Activated naive CD4-positive, alpha-beta T cell treated with Interleukin-2 at 50 U/mL for 16 hours (primary cell): ENCODE measurements at regions not wholly inside any gene's neighbourhood (a gene's known extent, or its start where the extent isn't known, plus 50 kb on each side); places are given as distances from the start of the nearest gene placed in this dataset.
"Not testable (repeated sequence)": the region's sequence is repeated elsewhere in the genome, so short reads cannot be mapped to it uniquely, and the experiment has no call there.

Experiments used
- DNase-seq: peaks from one replicate; pipeline ENCODE4 v3.0.0-alpha.2; 2020

DNA sequence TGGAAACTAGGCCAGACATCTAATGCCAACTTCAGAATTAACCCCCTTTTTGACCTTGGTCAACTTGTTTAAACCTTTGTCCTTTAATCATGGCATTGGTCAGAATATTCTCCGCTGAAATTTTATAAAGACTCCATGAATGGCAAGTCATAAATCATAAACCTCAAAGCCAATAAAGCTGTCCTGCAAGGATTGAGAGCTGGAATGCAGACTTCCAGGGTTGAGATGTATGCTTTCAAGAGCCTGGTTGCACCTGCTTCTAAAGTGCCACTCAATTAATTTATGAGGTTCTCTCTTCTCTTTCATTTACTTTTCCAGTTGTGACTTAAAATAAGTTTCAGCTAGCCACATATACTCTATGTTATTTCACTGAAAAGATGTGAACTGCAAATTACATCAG, 136.2 kb upstream of the HCCS start:
- no peak for DNase-seq

DNA sequence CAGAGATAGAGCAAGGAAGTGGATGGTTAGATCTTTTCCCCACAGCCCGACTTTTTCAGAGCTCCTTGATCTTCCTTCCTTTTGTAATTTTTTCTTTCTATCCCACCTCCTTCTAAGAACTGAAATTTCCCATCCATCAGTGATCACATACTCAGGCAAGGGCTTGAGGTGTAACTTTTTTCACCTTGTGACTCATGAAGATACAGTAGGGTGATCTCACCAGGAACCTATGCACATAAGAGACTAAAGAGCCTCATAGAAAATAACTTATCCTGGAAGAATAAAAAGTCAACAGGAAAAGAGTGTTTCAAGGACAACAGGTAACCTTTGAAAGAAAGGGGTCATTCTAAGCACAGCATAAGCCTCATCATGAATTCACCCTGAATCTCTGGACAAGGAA, 131.2 kb upstream of the HCCS start:
- no peak for DNase-seq

DNA sequence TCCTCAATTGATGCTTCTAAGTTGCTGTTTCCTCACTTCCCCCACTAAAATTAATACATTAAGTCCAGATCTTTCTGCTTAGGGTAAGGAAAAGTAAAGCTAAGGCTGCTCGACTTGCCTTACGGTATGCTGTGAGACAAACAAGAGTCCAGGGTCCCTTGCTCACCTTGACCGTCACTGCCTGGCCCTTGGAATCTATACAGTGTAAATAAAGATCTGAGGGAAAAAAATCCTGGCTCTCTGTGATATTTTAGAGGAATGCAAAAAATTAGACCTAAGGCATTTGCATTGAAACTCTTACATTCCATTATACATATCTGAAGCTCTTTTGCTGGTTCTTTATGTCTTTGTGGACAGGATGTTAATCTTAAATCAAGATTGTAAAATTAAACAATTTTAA, 129.6 kb upstream of the HCCS start:
- no peak for DNase-seq

DNA sequence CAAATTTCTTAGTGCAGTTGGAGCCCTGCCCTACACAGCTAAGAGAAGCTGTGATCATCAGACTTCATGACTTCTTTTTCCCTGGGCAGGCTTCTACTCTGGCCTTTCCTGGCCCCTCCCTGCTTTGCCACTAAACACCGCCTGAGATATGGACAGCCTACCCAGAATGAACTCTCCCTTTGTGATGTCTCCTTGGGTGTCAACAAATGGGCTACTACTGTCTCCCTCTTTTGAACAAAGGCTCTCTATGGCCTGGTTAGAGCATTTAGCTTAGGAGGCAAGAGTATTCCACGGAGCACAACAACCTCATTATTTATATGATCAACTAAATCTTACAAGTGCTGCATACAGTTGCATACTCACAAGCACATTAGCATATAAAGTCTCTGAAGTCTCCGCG, 127.6 kb upstream of the HCCS start:
- DNase-seq: no peak

DNA sequence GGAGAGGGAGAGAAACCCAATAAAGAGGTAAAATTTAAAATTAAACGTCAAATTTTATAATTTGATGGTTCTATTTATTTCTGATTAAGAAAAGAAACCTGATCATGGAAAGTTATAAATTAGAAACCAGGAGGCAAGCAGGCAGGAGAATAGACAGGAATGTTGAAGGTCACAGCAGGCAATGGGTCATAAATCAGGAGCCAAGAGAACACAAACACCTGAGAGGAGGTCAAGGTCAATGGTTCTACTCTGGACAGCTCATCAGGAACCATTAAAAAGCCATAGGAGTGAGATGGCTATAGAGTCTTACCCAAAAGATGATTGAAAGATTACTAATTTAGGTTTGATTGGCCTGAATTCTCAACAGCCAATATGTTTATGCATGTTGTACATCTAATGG, 126.9 kb upstream of the HCCS start:
- DNase-seq: no peak

DNA sequence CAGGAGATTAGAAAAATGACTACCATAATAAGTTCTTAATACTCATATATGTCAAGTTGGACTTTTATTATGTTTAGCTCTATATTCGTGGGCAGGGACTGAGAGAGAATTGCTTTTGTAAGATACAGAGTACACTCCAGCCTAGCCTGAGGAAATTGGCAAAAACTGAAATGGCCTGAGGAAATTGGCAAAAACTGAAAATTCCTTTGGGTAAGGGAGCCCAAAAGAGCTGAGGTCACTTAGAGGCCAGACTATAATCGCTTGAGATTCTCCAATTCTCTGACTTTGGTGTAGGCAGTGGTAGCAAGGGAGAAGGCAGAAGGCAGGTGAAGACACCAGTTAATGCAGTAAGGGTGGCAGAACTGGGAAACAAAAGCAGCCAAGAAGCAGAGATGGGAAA, 124.5 kb upstream of the HCCS start:
- DNase-seq: no peak

DNA sequence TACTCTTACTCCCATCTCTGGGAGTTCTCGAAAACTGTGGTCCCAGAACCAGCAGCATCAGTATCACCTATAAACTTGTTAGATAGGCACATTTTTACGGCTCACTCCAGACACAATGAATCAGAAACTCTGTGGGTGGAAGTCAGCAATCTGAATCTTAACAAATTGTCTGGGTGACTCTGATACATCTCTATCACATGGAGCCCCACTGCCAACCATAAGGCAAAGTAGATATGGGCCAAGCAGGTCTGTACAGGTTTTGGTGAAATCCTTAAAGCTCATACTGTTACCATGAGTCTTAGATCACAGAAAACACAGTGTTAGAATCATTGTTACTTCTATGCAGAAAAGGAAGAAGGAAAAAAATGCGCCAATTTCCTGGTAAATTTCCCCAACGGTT, 122.5 kb upstream of the HCCS start:
- DNase-seq: no peak

DNA sequence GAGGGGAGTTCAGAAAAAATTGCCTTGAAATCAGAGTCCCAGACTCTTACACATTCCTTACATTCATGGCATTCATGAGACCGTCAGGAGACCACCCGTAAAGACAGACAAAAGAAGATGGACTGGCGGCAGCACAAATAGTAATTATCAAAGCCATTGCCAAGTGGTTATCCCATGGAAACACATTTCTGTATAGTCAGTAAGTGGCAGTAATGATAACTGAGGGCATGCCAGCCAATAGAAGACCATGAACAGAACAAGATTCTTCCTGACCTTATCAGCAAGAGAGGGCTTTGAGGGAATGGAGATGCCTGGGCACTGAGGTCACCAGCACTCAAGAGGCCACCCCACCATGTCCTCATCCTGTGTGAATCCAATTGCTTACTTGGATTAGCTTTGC, 121.7 kb upstream of the HCCS start:
- no peak for DNase-seq

DNA sequence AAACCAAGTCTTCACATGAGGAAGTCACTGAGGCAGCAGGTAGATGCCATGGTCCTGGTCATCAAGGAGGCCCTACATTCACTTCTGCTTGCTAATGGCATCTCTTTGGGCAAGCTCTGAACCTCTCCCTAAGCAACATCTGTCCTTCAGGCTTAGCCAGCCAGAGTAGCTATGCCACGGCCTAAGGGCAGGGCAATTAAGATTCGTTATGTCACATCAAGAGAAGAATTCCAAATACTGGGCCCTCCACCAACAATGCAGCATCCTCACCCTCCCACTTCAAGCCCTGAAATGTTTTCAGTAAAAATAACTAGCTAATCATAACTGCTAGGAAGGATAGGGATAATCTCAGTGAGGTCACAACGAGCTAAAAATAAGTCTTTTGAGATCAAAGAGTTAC, 120.7 kb upstream of the HCCS start:
- DNase-seq: no peak

DNA sequence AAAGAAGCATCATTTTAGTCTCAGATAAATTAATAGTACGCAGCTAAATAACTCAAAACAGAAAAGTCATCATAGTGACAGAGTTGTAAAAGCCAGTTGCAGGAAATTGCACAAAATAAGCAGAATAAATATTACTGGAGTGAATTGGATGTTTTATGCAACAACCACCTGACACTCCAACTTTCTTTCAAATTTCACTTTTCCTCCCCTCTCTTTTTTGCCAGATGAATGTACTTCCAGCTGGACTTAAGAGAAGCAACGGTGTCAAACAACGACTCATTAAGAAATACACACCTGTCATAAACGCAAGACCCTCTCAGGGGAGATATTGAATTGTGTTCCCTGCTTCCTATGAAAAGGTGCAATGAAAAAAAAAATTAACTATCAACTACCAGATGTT, 120.2 kb upstream of the HCCS start:
- DNase-seq: no peak

DNA sequence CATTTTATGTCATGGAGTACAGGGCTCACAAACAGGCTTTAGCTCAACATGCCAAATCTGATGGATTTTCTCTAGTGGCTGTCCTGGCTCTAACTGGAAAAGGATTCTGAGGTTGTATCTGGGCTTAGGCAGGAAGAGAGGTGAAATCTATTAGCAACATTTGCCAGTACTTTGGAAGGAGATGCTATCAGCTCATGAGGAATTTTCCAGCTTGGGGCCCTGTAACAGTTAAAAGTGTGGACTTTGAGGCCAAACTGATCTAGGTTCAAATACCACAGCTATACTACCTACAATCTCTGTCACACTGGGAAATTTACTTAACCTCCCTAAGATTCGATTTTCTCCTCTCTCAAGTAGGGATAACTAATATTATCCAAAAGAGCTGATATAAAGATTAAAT, 119.0 kb upstream of the HCCS start:
- no peak for DNase-seq

DNA sequence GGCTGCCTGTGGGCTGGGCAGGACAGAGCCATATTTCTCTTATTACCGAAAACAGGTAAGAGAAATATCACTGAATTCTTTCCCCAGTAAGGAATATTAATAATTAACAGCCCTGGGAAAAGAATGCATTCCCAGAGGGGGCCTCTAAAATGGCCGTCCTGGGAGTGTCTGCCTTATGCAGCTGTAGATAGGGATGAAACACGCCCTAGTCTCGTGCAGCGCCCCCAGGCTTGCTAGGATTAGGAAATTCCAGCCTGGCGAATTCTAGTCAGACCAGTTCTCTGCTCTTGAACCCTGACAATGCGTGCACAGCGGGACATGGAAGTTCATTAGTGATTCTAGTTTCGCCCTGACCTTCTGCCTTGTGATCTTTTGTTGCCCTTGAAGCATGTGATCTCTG, 104.1 kb upstream of the HCCS start:
- DNase-seq: not testable (repeated sequence)

DNA sequence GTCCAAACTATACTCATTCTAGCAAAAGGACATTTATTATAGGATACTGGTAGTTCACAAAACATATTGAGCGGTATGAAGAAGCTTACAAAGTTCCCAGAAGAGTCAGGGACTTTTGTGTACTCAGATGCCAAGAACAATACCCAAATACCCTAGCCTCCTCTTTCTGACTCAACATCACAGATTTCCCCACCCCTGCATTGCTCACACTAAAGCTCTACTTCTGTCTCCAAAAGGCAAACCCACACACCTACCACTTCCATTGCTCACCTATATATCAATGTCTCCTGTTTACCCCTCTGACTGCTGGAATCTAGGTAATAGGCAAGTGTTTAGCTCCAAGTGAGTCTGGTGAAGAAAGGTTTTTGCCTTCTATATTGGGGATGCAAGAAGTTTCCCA, 100.7 kb upstream of the HCCS start:
- no peak for DNase-seq

DNA sequence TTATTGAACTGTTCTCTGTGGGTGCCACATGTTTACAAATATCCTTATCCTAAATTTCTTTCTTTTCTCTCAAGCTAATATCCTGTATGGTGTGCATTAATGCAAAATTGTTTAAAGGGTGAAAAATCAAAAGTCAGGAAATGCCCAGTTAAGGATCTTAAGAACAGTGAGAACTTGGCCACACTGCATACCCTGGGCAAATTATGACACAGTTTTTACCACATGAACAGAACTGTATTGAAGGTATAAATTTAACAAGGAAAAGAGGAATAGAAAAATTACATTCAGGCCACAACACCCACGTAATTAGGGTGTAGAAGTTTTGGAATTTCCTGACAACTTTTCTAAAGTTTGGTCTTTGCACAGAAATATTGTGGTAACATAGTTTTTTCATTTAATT, 94.4 kb upstream of the HCCS start:
- DNase-seq: no peak

DNA sequence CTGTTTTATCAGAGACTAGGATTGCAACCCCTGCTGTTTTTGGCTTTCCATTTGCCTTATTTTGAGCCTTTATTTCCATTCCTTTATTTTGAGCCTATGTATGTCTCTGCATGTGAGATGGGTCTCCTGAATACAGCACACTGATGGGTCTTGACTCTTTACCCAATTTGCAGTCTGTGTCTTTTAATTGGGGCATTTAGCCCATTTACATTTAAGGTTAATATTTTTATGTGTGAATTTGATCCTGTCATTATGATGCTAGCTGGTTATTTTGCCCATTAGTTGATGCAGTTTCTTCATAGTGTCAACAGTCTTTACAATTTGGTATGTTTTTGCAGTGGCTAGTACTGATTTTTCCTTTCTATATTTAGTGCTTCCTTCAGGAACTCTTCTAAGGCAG, 88.5 kb upstream of the HCCS start:
- not testable (repeated sequence) for DNase-seq

DNA sequence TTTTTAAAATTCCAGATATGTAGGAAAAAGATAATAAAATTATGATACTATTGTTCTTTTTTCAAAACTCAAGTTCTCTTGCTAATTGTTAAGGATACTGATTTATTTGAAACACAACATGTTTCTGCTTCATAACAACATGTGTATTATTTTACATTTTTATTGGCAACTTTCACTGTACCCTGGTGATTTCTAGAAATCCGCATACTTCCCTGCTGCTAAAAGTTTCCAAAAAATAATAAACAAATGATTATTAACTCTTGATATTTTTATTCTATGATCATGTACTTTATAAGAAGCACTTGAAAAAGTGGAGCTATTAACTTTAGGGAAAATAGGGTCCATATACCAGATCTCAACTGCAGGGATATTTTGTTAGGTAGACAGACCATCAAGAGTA, 71.2 kb upstream of the HCCS start:
- no peak for DNase-seq

DNA sequence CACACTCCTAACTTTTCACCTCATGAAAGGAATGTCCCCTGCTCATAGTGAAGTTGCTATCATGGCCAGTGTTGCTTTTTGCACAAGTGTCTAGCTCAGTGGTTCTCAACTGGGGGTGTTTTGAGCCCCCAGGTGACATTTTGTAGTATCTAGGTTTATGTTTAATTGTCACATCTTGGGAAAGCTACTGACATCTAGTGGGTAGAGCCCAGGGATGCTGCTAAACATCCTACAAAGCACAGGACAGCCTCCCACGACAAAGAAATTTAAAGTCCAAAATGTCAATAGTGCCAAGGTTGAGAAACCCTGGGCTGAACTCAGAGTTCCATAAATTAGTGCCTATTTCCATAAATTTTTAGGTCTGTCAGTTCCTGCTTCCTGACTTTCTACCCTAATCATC, 70.7 kb upstream of the HCCS start:
- no peak for DNase-seq

DNA sequence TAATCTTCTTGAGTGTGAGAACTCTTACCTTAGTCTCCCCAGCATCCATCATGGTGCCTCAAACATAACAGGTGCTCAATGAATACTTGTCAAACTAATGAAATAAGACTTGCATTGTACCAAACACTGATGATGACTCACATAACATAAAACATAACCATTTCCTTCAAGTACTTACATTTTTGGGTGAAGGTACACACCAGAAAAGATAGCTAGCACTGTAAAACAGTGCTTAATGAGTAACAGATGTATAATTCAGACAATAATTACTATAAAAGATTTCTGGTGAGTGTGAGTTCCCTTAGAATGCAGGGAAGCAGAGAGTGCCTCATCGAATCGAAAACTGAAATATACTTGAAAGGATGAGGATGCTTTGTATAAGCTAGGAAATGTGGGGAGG, 70.1 kb upstream of the HCCS start:
- no peak for DNase-seq

DNA sequence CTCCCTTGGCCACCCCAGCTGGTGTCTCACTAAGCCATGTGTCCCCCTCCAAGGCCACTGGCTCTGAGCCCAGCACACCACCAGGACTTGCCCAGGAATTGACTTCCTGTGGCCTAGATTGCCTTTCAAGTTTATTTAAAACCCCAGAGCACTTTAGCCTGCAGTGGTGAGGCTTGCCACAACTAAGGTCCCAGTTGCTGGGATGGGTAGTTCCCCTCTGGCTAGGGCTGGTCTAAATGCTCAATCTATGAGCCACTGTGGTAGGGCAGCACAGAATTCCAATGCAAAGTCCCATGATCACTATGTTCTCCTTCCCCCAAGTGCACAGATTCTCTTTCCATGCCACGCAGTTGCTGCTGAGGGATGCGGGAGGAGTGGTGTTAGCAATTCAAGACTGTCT, 61.1 kb upstream of the HCCS start:
- no peak for DNase-seq

DNA sequence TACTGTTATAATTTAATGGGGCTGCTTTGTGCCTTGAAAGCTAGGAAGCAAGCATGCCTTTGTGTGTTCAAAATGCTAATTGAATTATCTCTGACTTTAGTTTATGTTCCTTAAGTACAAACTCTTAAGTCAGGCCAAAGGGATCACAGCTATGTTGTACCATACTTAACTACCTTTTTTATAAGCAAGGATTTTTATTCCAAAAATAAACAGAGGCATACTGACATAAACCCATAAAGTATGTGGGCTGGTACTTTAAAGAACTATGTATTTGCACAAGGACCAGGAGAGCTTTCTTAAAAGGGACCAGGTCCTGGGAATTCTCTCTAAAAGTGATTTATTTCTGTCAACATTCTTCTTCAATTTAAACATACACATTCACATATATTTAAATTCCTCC, 57.8 kb upstream of the HCCS start:
- no peak for DNase-seq

DNA sequence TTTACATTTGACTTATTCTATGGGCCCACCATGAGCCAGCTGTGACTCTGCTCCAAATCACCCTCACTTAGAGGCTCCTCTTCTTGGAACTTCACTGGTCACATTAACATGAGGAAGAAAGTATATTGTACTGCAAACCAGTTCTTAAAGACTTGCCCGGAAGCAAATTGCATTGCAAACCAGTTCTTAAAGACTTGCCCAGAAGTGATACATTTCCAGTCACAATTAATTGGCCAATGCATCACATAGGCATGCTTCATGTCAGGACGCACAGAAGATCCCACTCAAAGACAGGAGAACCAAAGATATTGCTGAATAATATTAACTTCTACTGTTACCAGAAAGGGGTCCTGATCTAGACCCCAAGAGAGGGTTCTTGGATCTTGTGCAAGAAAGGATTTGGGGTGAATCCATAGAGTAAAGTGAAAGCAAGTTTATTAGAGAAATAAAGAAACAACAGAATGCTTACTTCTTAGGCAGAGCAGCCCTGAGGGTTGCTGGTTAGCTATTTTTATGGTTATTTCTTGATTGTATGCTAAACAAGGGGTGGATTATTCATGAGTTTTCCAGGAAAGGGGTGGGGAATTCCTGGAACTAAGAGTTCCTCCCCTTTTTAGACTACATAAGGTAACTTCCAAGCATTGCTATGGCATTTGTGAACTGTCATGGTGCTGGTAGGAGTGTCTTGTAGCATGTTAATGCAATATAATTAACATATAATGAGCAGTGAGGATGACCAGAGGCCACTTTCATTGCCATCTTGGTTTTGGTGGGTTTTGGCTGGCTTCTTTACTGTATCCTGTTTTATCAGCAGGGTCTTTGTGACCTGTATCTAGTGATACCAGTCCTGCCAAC, 54.6 kb upstream of the HCCS start:
- no peak for DNase-seq

DNA sequence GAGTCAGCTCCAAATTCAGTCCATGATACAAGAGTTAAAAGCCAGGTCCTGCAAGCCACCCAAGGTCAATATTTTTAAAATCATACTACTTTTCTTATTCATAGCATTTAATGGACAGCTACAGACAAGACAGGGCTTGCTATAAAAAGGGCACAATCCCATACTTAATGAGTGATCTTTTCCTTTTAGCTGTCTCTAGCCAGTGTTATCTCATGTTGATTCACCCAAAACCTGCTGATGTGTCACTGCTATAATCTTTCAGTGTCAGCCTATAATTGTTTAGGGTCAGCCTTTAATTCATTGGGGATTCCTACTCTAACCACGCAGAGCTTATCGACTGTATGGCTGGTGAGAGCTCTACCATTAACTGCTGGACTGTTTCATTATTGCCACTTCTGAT, 51.2 kb upstream of the HCCS start:
- no peak for DNase-seq
